ENCODE measurements at regions not wholly inside any gene's neighbourhood (a gene's known extent, or its start where the extent isn't known, plus 50 kb on each side); places are given as distances from the start of the nearest gene placed in this dataset.

DNA sequence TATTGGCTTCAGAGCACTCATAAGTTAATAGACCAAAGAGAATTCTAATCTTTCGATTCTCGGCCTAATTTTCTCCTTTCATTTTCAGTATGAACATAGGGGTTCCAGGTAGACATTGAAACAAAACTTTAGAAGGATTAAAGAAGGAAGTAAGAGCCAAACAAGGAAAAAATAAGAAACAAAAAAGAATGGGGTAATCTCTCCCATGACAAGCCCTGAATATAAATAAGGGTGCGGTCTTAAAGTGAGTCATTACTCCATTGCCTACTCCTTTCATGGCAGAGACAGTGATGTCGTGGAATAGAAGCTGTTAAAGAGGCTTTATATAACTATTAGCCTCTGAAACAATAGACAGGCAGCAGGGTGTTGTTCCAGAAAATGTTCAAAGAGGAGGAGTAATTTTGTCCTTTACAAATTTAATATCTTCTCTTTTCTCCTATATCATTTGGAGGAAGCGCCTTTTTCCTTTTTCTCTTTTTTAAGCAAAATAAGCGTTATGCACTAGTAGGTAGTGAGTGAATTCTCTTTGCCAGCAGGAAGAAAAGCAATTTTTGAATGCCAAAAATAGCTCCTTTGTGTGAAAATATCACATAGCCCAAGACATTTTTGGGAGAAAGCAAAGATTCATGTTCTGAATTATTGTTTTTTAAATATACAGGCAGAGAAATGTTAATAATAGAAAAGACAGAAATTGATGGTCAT, 607.9 kb upstream of the KCNMB2 start:
- 72 to 87% (median 78%) methylated on average over 6 of the region's 6 CpGs for WGBS, 4 donors
- intact Hi-C loops (cut with DNase I): no loop called here
- no peaks in the 10 kb centered on the region for H3K36me3 ChIP-seq
- H3K4me1 ChIP-seq: peaks cover 0 to 34% (median 13%) of the 10 kb centered on the region in 12 donors
- H3K9me3 ChIP-seq: peaks cover 0 to 2% (median 0%) of the 10 kb centered on the region in 12 donors
- H3K27me3 ChIP-seq: no peaks in the 10 kb centered on the region
- DNase-seq (no peak), ATAC-seq (peak in 3 of 4 donors; percentile 54 to 69 (median 61))
- TF ChIP-seq, protein P1, sequence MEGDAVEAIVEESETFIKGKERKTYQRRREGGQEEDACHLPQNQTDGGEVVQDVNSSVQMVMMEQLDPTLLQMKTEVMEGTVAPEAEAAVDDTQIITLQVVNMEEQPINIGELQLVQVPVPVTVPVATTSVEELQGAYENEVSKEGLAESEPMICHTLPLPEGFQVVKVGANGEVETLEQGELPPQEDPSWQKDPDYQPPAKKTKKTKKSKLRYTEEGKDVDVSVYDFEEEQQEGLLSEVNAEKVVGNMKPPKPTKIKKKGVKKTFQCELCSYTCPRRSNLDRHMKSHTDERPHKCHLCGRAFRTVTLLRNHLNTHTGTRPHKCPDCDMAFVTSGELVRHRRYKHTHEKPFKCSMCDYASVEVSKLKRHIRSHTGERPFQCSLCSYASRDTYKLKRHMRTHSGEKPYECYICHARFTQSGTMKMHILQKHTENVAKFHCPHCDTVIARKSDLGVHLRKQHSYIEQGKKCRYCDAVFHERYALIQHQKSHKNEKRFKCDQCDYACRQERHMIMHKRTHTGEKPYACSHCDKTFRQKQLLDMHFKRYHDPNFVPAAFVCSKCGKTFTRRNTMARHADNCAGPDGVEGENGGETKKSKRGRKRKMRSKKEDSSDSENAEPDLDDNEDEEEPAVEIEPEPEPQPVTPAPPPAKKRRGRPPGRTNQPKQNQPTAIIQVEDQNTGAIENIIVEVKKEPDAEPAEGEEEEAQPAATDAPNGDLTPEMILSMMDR (IDR thresholded peaks at IDR 0.05): no peak
- TF ChIP-seq POLR2A (IDR thresholded peaks at IDR 0.05): no peak
- H3K27ac ChIP-seq: no peak overlapping the region
- H3K4me3 ChIP-seq: no peak overlapping the region

DNA sequence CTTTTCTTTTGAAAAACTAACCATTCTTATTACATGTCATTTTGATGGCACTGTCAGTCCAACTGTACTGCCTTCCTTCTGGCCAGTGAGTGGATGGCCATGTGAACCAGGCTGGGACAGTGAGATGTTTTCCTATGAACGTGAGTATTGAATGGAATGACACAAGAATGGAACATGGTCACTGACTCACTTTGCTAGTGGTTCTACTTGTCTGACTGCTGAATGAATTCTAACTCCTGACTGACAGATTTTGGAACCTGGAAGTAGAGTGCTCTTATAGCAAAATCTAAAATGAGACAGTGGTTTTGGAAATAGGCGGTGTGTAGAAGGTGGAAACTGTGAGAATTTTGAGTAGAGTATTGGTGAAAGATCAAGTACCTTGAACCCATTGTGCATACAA, 606.9 kb upstream of the KCNMB2 start:
- peaks cover 0 to 38% (median 15%) of the 10 kb centered on the region in 12 donors for H3K4me1 ChIP-seq
- intact Hi-C loops (cut with DNase I): no loop called here
- no peaks in the 10 kb centered on the region for H3K9me3 ChIP-seq
- TF ChIP-seq, protein P1 (IDR thresholded peaks at IDR 0.05): no peak
- no peak for TF ChIP-seq POLR2A (IDR thresholded peaks at IDR 0.05)
- H3K4me3 ChIP-seq: no peak overlapping the region
- 94 to 99% (median 94%) methylated on average over 2 of the region's 2 CpGs for WGBS, 4 donors
- no peaks in the 10 kb centered on the region for H3K27me3 ChIP-seq
- H3K27ac ChIP-seq: no peak overlapping the region
- ATAC-seq (no peak), DNase-seq (no peak)
- H3K36me3 ChIP-seq: no peaks in the 10 kb centered on the region

DNA sequence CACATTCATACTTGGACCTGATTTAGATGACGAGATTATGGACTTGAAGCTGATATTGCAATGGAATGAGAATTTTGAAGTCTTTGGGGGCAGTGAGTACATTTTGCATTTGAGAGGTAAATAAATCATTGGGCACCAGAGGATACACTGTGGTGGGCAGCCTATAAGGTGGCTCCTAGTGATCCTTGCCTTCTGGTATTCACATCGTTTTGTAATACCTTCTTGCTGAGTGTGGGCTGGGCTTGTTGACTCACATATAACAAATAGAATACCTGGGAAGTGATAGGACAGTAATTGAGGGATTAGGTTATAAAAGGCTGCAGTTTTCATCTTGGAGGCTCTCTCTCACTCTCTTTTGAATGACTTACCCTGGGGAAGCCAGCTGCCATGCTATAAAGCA, 605.5 kb upstream of the KCNMB2 start:
- ATAC-seq: no peak
- no peak overlapping the region for H3K27ac ChIP-seq
- H3K4me3 ChIP-seq: no peak overlapping the region
- WGBS, 4 donors: 85 to 97% (median 94%) methylated on average over 2 of the region's 2 CpGs
- no peaks in the 10 kb centered on the region for H3K36me3 ChIP-seq
- H3K9me3 ChIP-seq: no peaks in the 10 kb centered on the region
- intact Hi-C loops (cut with DNase I): loop anchor here in 1 of 10 donors (5.0 kb wide), 1 partner anchor 113 kb away; no protein-coding TSS in a partner anchor
- TF ChIP-seq, protein P1 (IDR thresholded peaks at IDR 0.05): no peak
- no peak for TF ChIP-seq POLR2A (IDR thresholded peaks at IDR 0.05)
- H3K4me1 ChIP-seq: peaks cover 0 to 38% (median 15%) of the 10 kb centered on the region in 12 donors
- no peak for DNase-seq
- H3K27me3 ChIP-seq: no peaks in the 10 kb centered on the region

DNA sequence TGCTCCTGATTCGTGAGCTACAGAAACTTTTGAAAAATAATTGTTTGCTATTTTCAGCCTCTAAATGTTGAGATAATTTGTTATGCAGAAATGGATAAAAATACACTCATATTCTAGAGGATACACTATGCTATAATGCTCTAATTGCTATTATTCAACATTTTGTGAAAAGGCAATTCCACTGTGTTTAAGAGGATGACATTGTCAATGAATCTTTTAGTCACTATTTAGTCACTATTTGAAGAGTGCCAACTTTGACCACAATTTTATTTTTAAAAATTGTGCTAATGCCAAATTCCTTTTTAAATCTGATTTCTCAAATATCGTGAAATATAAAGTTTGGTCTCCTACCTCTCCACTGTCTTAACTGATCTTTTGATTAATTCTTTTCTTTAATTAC, 604.9 kb upstream of the KCNMB2 start:
- Histone ChIP-seq H3K27me3 (no peaks in the 10 kb centered on the region), H3K27ac (no peak overlapping the region), H3K4me3 (no peak overlapping the region), H3K9me3 (no peaks in the 10 kb centered on the region), H3K4me1 (peaks cover 0 to 38% (median 15%) of the 10 kb centered on the region in 12 donors), H3K36me3 (no peaks in the 10 kb centered on the region)
- 47 to 66% (median 54%) methylated on average over 2 of the region's 2 CpGs for WGBS, 4 donors
- no peak for TF ChIP-seq POLR2A (IDR thresholded peaks at IDR 0.05)
- TF ChIP-seq, protein P1 (IDR thresholded peaks at IDR 0.05): no peak
- intact Hi-C loops (cut with DNase I): loop anchor here in 1 of 10 donors (5.0 kb wide), 1 partner anchor 114 kb away; no protein-coding TSS in a partner anchor
- DNase-seq: no peak
- no peak for ATAC-seq

Data from heart left ventricle (tissue), 16 donors.